ENCODE measurements at regions not wholly inside any gene's neighbourhood (a gene's known extent, or its start where the extent isn't known, plus 50 kb on each side); places are given as distances from the start of the nearest gene placed in this dataset.

GRCh38 chr4:10746371-10747171 lies 62.0 kb upstream of the CLNK start:
- TF ChIP-seq, protein P1, sequence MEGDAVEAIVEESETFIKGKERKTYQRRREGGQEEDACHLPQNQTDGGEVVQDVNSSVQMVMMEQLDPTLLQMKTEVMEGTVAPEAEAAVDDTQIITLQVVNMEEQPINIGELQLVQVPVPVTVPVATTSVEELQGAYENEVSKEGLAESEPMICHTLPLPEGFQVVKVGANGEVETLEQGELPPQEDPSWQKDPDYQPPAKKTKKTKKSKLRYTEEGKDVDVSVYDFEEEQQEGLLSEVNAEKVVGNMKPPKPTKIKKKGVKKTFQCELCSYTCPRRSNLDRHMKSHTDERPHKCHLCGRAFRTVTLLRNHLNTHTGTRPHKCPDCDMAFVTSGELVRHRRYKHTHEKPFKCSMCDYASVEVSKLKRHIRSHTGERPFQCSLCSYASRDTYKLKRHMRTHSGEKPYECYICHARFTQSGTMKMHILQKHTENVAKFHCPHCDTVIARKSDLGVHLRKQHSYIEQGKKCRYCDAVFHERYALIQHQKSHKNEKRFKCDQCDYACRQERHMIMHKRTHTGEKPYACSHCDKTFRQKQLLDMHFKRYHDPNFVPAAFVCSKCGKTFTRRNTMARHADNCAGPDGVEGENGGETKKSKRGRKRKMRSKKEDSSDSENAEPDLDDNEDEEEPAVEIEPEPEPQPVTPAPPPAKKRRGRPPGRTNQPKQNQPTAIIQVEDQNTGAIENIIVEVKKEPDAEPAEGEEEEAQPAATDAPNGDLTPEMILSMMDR (IDR thresholded peaks at IDR 0.05) = no peak
- peak in 1 of 2 donors; percentile 4 for TF ChIP-seq EP300 (IDR thresholded peaks at IDR 0.05)

All from tibial nerve (tissue), 4 donors.